Hepatocyte (in vitro differentiated cells): ENCODE measurements at regions not wholly inside any gene's neighbourhood (a gene's known extent, or its start where the extent isn't known, plus 50 kb on each side); places are given as distances from the start of the nearest gene placed in this dataset.

ENCODE experiments used
- DNase-seq: peaks from one replicate; pipeline ENCODE4 v3.0.0-alpha.2; 2016; ENCODE audit warnings: low spot score
- H2AFZ ChIP-seq: fragments of 200-600 bp; sonication (generic); 2 replicates; pipeline ENCODE4 v1.6.0; 2016; ENCODE audit warnings: antibody characterized with exemption, mild to moderate bottlenecking
- H3K27ac ChIP-seq: fragments of 200-600 bp; sonication (generic); 2 replicates; pipeline ENCODE4 v1.5.1; 2016; ENCODE audit warnings: mild to moderate bottlenecking
- H3K27me3 ChIP-seq: fragments of 200-600 bp; sonication (generic); 2 replicates; pipeline ENCODE4 v1.6.1; 2016
- H3K36me3 ChIP-seq: fragments of 200-600 bp; sonication (generic); replicated peaks from 2 replicates; pipeline ENCODE4 v1.5.1; 2016; ENCODE audit warnings: low read depth; ENCODE audit not compliant: insufficient read depth
- H3K4me1 ChIP-seq: fragments of 200-600 bp; sonication (generic); 2 replicates; pipeline ENCODE4 v1.5.1; 2016; ENCODE audit warnings: mild to moderate bottlenecking, moderate library complexity; ENCODE audit not compliant: insufficient read depth
- H3K4me2 ChIP-seq: fragments of 200-600 bp; sonication (generic); 2 replicates; pipeline ENCODE4 v1.6.0; 2016
- H3K4me3 ChIP-seq: fragments of 200-600 bp; sonication (generic); 2 replicates; pipeline ENCODE4 v1.5.1; 2016; ENCODE audit warnings: mild to moderate bottlenecking
- H3K79me2 ChIP-seq: fragments of 200-600 bp; sonication (generic); 2 replicates; pipeline ENCODE4 v1.6.0; 2017; ENCODE audit warnings: mild to moderate bottlenecking
- H3K9me2 ChIP-seq: fragments of 200-600 bp; sonication (generic); replicated peaks from 2 replicates; pipeline ENCODE4 v1.6.0; 2017; ENCODE audit warnings: mild to moderate bottlenecking; ENCODE audit not compliant: insufficient read depth
- H3K9me3 ChIP-seq: fragments of 200-600 bp; sonication (generic); 2 replicates; pipeline ENCODE4 v1.5.1; 2016; ENCODE audit warnings: low read depth, mild to moderate bottlenecking
- H4K20me1 ChIP-seq: fragments of 200-600 bp; sonication (generic); 2 replicates; pipeline ENCODE4 v1.6.0; 2016; ENCODE audit warnings: mild to moderate bottlenecking; ENCODE audit not compliant: insufficient read depth, poor library complexity, severe bottlenecking
- CTCF ChIP-seq: fragments of 200-600 bp; sonication (generic); IDR thresholded peaks from 2 replicates; pipeline ENCODE4 v1.5.1; 2016; ENCODE audit warnings: antibody characterized with exemption, mild to moderate bottlenecking; ENCODE audit not compliant: poor library complexity
- EZH2 ChIP-seq: fragments of 200-600 bp; sonication (generic); IDR thresholded peaks from 2 replicates; pipeline ENCODE4 v1.6.1; 2016; ENCODE audit warnings: antibody characterized with exemption, mild to moderate bottlenecking, borderline replicate concordance
- EZH2phosphoT487 ChIP-seq: fragments of 200-600 bp; sonication (generic); IDR thresholded peaks from one replicate; pipeline ENCODE4 v1.6.1; 2018; ENCODE audit warnings: antibody characterized with exemption, mild to moderate bottlenecking, low read depth, moderate library complexity; ENCODE audit not compliant: unreplicated experiment, severe bottlenecking
- WGBS: methylation state at CpG from one replicate; pipeline ENCODE4 v1.1.6; 2016; ENCODE audit warnings: low lambda C conversion rate; ENCODE audit errors: missing lambda C conversion rate; 5-methylcytosine and 5-hydroxymethylcytosine counted together

GRCh38 chr4:124872659-124873058 is 160.1 kb upstream of the ANKRD50 start:
- Histone ChIP-seq H3K9me2 (no peaks in the 10 kb centered on the region), H3K9me3 (no peaks in the 10 kb centered on the region), H3K36me3 (no peaks in the 10 kb centered on the region), H3K4me3 (no peak overlapping the region), H3K79me2 (no peaks in the 10 kb centered on the region), H2AFZ (no peak overlapping the region), H3K4me2 (no peak overlapping the region), H3K4me1 (no peaks in the 10 kb centered on the region), H4K20me1 (no peaks in the 10 kb centered on the region), H3K27ac (no peak overlapping the region), H3K27me3 (no peaks in the 10 kb centered on the region)
- no peak for DNase-seq
- TF ChIP-seq CTCF (no peak), EZH2 (no peak), EZH2phosphoT487 (no peak)
- 87% methylated on average over 2 of the region's 2 CpGs for WGBS

- no peak overlapping the region for H3K4me2 ChIP-seq
- WGBS, result 85% methylated on average over 6 of the region's 6 CpGs
- no peak overlapping the region for H2AFZ ChIP-seq
- no peak for TF ChIP-seq EZH2phosphoT487
- TF ChIP-seq CTCF, result no peak
- no peaks in the 10 kb centered on the region for H3K9me3 ChIP-seq
- H3K79me2 ChIP-seq, result no peaks in the 10 kb centered on the region
- H3K27ac ChIP-seq, result no peak overlapping the region
- no peaks in the 10 kb centered on the region for H3K27me3 ChIP-seq
- no peak for DNase-seq
- H4K20me1 ChIP-seq, result no peaks in the 10 kb centered on the region
- no peak overlapping the region for H3K4me3 ChIP-seq
- H3K36me3 ChIP-seq, result no peaks in the 10 kb centered on the region
- no peaks in the 10 kb centered on the region for H3K4me1 ChIP-seq
- no peaks in the 10 kb centered on the region for H3K9me2 ChIP-seq
These were observed 157.5 kb upstream of the ANKRD50 start for GRCh38 chr4:124869961-124870495.

GRCh38 chr4:124868495-124868894 is 156.0 kb upstream of the ANKRD50 start:
- Histone ChIP-seq H3K4me2 (no peak overlapping the region), H2AFZ (no peak overlapping the region), H3K79me2 (no peaks in the 10 kb centered on the region), H3K27me3 (no peaks in the 10 kb centered on the region), H3K4me3 (no peak overlapping the region), H3K9me3 (no peaks in the 10 kb centered on the region), H3K36me3 (no peaks in the 10 kb centered on the region), H4K20me1 (no peaks in the 10 kb centered on the region), H3K27ac (no peak overlapping the region), H3K4me1 (no peaks in the 10 kb centered on the region), H3K9me2 (no peaks in the 10 kb centered on the region)
- no peak for TF ChIP-seq CTCF
- no peak for TF ChIP-seq EZH2
- no peak for TF ChIP-seq EZH2phosphoT487
- 91% methylated on average over 2 of the region's 2 CpGs for WGBS
- no peak for DNase-seq

GRCh38 chr4:124867536-124867935 is 155.0 kb upstream of the ANKRD50 start:
- Histone ChIP-seq H3K79me2 (no peaks in the 10 kb centered on the region), H3K4me3 (no peak overlapping the region), H3K4me1 (no peaks in the 10 kb centered on the region), H2AFZ (no peak overlapping the region), H3K9me2 (no peaks in the 10 kb centered on the region), H4K20me1 (no peaks in the 10 kb centered on the region), H3K36me3 (no peaks in the 10 kb centered on the region), H3K27me3 (no peaks in the 10 kb centered on the region), H3K27ac (no peak overlapping the region), H3K4me2 (no peak overlapping the region), H3K9me3 (no peaks in the 10 kb centered on the region)
- DNase-seq, result no peak
- TF ChIP-seq EZH2, result no peak
- no peak for TF ChIP-seq CTCF
- no peak for TF ChIP-seq EZH2phosphoT487
- WGBS, result 82% methylated on average over 1 of the region's 1 CpG
